GM12875 (cell line): ENCODE measurements at regions not wholly inside any gene's neighbourhood (a gene's known extent, or its start where the extent isn't known, plus 50 kb on each side); places are given as distances from the start of the nearest gene placed in this dataset.

Source experiments
- H3K4me3 ChIP-seq: one replicate; pipeline ENCODE4 v1.5.1; 2011; ENCODE audit warnings: low read depth, low read length, control low read depth
- TF ChIP-seq, protein P1 (sequence below): IDR thresholded peaks from 2 replicates; pipeline ENCODE4 v1.5.1; 2011; ENCODE audit warnings: low read depth, mild to moderate bottlenecking, control low read depth, inconsistent platforms, low read length, moderate library complexity, borderline replicate concordance; ENCODE audit not compliant: insufficient read depth

GRCh38 chr7:18429547-18429946 is 66.0 kb upstream of the HDAC9 start:
- H3K4me3 ChIP-seq: no peak overlapping the region
- TF ChIP-seq, protein P1, sequence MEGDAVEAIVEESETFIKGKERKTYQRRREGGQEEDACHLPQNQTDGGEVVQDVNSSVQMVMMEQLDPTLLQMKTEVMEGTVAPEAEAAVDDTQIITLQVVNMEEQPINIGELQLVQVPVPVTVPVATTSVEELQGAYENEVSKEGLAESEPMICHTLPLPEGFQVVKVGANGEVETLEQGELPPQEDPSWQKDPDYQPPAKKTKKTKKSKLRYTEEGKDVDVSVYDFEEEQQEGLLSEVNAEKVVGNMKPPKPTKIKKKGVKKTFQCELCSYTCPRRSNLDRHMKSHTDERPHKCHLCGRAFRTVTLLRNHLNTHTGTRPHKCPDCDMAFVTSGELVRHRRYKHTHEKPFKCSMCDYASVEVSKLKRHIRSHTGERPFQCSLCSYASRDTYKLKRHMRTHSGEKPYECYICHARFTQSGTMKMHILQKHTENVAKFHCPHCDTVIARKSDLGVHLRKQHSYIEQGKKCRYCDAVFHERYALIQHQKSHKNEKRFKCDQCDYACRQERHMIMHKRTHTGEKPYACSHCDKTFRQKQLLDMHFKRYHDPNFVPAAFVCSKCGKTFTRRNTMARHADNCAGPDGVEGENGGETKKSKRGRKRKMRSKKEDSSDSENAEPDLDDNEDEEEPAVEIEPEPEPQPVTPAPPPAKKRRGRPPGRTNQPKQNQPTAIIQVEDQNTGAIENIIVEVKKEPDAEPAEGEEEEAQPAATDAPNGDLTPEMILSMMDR: no peak

DNA sequence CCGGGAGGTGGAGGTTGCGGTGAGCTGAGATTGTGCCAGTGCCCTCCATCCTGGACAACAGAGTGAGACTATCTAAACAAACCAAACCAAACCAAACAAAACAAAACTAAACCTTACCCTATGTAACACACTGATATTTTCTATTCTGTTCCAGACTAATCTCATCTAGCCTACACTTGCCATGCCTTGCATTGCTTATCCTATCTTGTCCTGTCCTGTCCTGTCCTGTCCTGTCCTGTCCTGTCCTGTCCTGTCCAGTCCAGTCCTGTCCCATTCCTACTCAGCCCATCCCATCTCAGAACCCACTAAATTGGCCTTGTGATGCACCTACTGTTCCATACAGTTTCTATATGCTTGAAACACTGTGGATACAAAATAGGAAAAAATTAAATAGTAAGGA is 64.7 kb upstream of the HDAC9 start:
- H3K4me3 ChIP-seq: no peak overlapping the region
- TF ChIP-seq, protein P1: no peak

GRCh38 chr7:18434171-18434570 is 61.4 kb upstream of the HDAC9 start:
- TF ChIP-seq, protein P1: no peak
- H3K4me3 ChIP-seq: no peak overlapping the region

- no peak overlapping the region for H3K4me3 ChIP-seq
Observed at GRCh38 chr7:18437101-18437500, 58.4 kb upstream of the HDAC9 start.

DNA sequence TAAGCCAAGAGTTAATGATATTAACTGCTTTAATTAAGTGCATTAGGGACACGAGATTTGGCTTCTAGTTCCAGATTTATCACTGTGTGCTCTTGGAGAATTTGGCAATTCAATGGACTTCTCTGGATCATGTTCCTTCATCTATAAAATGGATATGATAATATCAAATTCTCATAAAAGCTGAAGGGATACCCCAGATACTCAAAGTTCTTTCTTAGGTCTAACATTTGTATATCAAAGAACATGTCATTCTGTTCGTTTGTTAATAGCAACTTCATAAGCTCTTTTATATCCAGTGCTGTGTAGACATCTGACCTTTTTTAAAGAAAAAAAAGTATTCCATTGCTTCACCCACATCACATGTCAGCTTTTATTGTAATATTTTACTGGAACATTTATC is 54.6 kb upstream of the HDAC9 start:
- H3K4me3 ChIP-seq: no peak overlapping the region
- TF ChIP-seq, protein P1: no peak

More at GRCh38 chr7:18437101-18437500, 58.4 kb upstream of the HDAC9 start:
- TF ChIP-seq, protein P1: no peak

- H3K4me3 ChIP-seq: no peak overlapping the region
- TF ChIP-seq, protein P1: no peak
Observed at GRCh38 chr7:18444826-18445225, 50.7 kb upstream of the HDAC9 start.

DNA sequence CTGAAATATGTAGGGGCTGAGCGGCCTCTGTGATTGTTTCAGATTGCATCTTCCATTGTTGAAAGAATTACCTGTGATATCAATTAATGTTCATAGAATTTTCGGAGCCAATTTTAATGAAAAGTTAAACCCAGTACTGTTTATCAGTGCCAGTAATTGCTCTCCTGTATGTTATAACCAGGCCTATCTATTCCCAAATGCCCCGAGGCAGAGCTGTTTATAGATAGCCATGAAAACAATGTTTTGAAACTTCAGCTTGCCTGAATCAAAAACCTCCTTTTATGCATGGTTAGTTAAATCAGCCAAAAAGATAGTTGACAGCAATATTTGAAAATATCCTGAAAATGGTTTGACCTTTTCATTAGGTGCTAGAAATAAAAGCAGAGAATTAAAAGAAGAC is 50.1 kb upstream of the HDAC9 start:
- no peak overlapping the region for H3K4me3 ChIP-seq

More for the DNA sequence above, 50.1 kb upstream of the HDAC9 start:
- TF ChIP-seq, protein P1: no peak
